ENCODE measurements at regions not wholly inside any gene's neighbourhood (a gene's known extent, or its start where the extent isn't known, plus 50 kb on each side); places are given as distances from the start of the nearest gene placed in this dataset.

DNA sequence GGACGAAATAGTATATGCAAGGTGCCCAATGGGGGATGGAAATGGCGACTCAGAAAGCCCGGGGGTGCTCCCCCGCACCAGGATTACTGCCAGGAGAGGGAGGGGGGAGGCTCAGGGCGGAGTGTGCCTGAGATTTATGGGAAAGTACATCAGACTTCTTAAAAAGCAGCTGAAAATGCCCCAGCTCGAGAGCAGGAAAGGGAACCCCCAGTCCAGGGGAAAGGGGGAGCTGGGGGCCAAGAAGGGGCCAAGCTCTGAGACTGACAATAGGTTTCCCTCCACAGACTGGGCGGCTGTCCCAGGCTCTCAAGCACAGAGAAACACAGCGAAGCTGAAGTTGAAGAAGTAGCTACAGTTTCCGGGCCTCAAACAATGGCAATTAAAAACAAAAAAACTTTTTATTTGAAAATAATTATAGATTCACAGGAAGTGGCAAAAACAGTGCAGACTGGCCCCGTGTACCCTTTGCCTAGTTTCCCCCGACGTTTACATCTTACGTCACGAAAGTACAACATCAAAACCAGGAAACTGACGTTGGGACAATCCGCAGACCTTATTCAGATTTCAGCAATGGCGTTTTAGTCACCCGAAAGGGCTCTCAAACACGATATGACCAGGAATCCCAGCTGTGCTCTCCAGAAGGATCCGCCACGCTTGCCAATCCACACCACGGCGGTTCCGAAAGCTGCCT, 83.9 kb upstream of the FGFR2 start:
- TF ChIP-seq IKZF3 (tag by site-specific recombination; IDR thresholded peaks at IDR 0.05), result no peak
- no peak for TF ChIP-seq ZNF514 (tag by site-specific recombination; IDR thresholded peaks at IDR 0.05)
